MM.1S (cell line): ENCODE measurements at regions not wholly inside any gene's neighbourhood (a gene's known extent, or its start where the extent isn't known, plus 50 kb on each side); places are given as distances from the start of the nearest gene placed in this dataset.

Source experiments
- DNase-seq: peaks from one replicate; pipeline ENCODE4 v3.0.0-alpha.2; 2015
- H2AFZ ChIP-seq: fragments of 300-600 bp; sonication (generic); 2 replicates; pipeline ENCODE4 v1.6.0; 2016; ENCODE audit warnings: antibody characterized with exemption, low read length
- H3F3A ChIP-seq: fragments of 300-600 bp; sonication (generic); 2 replicates; pipeline ENCODE4 v1.6.1; 2016; ENCODE audit warnings: mild to moderate bottlenecking, antibody characterized with exemption, low read length, moderate library complexity, mixed read lengths; ENCODE audit not compliant: insufficient read depth
- H3K27ac ChIP-seq: fragments of 300-600 bp; sonication (generic); 2 replicates; pipeline ENCODE4 v1.5.1; 2016; ENCODE audit warnings: mild to moderate bottlenecking, low read length
- H3K27me3 ChIP-seq: fragments of 300-600 bp; sonication (generic); replicated peaks from 2 replicates; pipeline ENCODE4 v1.6.0; 2016; ENCODE audit warnings: low read length; ENCODE audit not compliant: insufficient read depth
- H3K36me3 ChIP-seq: fragments of 300-600 bp; sonication (generic); replicated peaks from 2 replicates; pipeline ENCODE4 v1.6.1; 2016; ENCODE audit warnings: mild to moderate bottlenecking, low read length, mixed read lengths; ENCODE audit not compliant: insufficient read depth
- H3K4me1 ChIP-seq: fragments of 300-600 bp; sonication (generic); 2 replicates; pipeline ENCODE4 v1.6.1; 2016; ENCODE audit warnings: low read length, mixed read lengths
- H3K4me2 ChIP-seq: fragments of 300-600 bp; sonication (generic); 2 replicates; pipeline ENCODE4 v1.6.0; 2016; ENCODE audit warnings: low read depth, low read length
- H3K4me3 ChIP-seq: fragments of 300-600 bp; sonication (generic); 2 replicates; pipeline ENCODE4 v1.5.1; 2016; ENCODE audit warnings: low read length, mixed read lengths
- H3K79me2 ChIP-seq: fragments of 300-600 bp; sonication (generic); 2 replicates; pipeline ENCODE4 v1.6.1; 2016; ENCODE audit warnings: mixed run types, low read length, mixed read lengths
- H3K9ac ChIP-seq: fragments of 300-600 bp; sonication (generic); 2 replicates; pipeline ENCODE4 v1.6.1; 2016; ENCODE audit warnings: low read length, mixed read lengths
- H3K9me2 ChIP-seq: fragments of 300-600 bp; sonication (generic); replicated peaks from 2 replicates; pipeline ENCODE4 v1.6.1; 2016; ENCODE audit warnings: mild to moderate bottlenecking, low read length, mixed read lengths; ENCODE audit not compliant: insufficient read depth
- H3K9me3 ChIP-seq: fragments of 300-600 bp; sonication (generic); replicated peaks from 2 replicates; pipeline ENCODE4 v1.6.1; 2016; ENCODE audit warnings: mild to moderate bottlenecking, low read length, mixed read lengths; ENCODE audit not compliant: insufficient read depth
- H4K20me1 ChIP-seq: fragments of 300-600 bp; sonication (generic); 2 replicates; pipeline ENCODE4 v1.6.1; 2016; ENCODE audit warnings: mild to moderate bottlenecking, low read length, moderate library complexity, mixed read lengths; ENCODE audit not compliant: insufficient read depth
- CTCF ChIP-seq: fragments of 300-600 bp; sonication (generic); IDR thresholded peaks from 2 replicates; pipeline ENCODE4 v1.5.1; 2016; ENCODE audit warnings: antibody characterized with exemption, low read length, mixed read lengths
- EZH2 ChIP-seq: fragments of 300-600 bp; sonication (generic); optimal IDR thresholded peaks from 2 replicates; pipeline ENCODE3; 2017; ENCODE audit warnings: low read depth, mild to moderate bottlenecking, antibody characterized with exemption, low read length, mixed read lengths
- EZH2phosphoT487 ChIP-seq: fragments of 300-600 bp; sonication (generic); IDR thresholded peaks from 2 replicates; pipeline ENCODE4 v1.6.1; 2018; ENCODE audit warnings: antibody characterized with exemption, low read length

GRCh38 chr4:22055954-22056353 lies 107.4 kb upstream of the KCNIP4 start:
- Histone ChIP-seq H3K4me2 (no peak overlapping the region), H3K9me3 (no peaks in the 10 kb centered on the region), H3K4me1 (no peaks in the 10 kb centered on the region), H3K27ac (no peak overlapping the region), H3F3A (no peaks in the 10 kb centered on the region), H3K36me3 (no peaks in the 10 kb centered on the region), H3K4me3 (no peak overlapping the region), H4K20me1 (no peaks in the 10 kb centered on the region), H3K27me3 (no peaks in the 10 kb centered on the region), H3K9me2 (no peaks in the 10 kb centered on the region), H3K9ac (no peak overlapping the region), H3K79me2 (no peaks in the 10 kb centered on the region), H2AFZ (no peak overlapping the region)
- TF ChIP-seq EZH2phosphoT487: no peak
- TF ChIP-seq EZH2: no peak
- TF ChIP-seq CTCF: no peak
- no peak for DNase-seq

DNA sequence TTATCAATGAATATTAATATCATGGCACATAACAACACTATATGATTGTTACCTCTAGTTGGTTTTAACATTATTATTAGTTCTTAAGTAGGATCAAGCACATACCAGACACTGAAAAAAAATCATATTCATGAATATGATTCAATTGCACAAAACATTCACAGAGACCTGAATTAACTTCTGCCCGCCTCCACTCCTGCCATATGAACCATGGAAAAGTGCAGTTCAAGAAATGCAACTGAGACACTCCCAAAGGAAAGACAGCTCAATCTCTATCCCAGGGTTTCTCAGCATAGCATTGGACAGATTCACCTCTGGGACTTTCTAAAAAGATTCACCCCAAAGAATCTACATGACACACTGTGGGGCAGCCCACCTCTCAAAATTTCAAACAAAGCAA lies 103.5 kb upstream of the KCNIP4 start:
- Histone ChIP-seq H3K4me3 (no peak overlapping the region), H3K4me2 (no peak overlapping the region), H3K4me1 (no peaks in the 10 kb centered on the region), H4K20me1 (no peaks in the 10 kb centered on the region), H3K36me3 (no peaks in the 10 kb centered on the region), H3K27me3 (no peaks in the 10 kb centered on the region), H3K9me3 (no peaks in the 10 kb centered on the region), H3K9ac (no peak overlapping the region), H3K79me2 (no peaks in the 10 kb centered on the region), H2AFZ (no peak overlapping the region), H3F3A (no peaks in the 10 kb centered on the region), H3K27ac (no peak overlapping the region), H3K9me2 (no peaks in the 10 kb centered on the region)
- DNase-seq: no peak
- no peak for TF ChIP-seq EZH2
- TF ChIP-seq EZH2phosphoT487: no peak

DNA sequence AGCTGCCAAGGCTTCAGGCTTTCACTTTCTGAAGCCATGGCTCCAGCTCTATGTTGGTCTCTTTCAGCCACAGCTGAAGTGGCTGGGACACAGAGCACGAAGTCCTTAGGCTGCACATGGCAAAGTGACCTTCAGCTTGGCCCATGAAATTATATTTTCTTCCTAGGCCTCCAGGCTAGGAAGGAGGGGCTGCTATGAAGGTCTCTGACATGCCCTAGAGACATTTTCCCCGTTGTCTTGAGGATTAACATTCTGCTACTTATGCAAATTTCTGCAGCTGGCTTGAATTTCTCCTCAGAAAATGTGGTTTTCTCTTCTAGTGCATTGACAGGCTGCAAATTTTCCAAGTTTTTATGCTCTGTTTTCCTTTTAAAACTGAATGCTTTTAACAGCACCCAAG lies 99.8 kb upstream of the KCNIP4 start:
- H3K9me3 ChIP-seq: no peaks in the 10 kb centered on the region
- H3K9me2 ChIP-seq: no peaks in the 10 kb centered on the region
- no peaks in the 10 kb centered on the region for H4K20me1 ChIP-seq
- no peaks in the 10 kb centered on the region for H3K4me1 ChIP-seq
- H3K79me2 ChIP-seq: no peaks in the 10 kb centered on the region
- no peaks in the 10 kb centered on the region for H3K36me3 ChIP-seq
- H3K27ac ChIP-seq: no peak overlapping the region
- H3K4me3 ChIP-seq: no peak overlapping the region
- H3K27me3 ChIP-seq: no peaks in the 10 kb centered on the region
- H3K9ac ChIP-seq: no peak overlapping the region
- no peak overlapping the region for H2AFZ ChIP-seq
- no peak for DNase-seq
- TF ChIP-seq EZH2: no peak
- no peak for TF ChIP-seq CTCF
- no peak for TF ChIP-seq EZH2phosphoT487
- H3K4me2 ChIP-seq: no peak overlapping the region
- no peaks in the 10 kb centered on the region for H3F3A ChIP-seq

DNA sequence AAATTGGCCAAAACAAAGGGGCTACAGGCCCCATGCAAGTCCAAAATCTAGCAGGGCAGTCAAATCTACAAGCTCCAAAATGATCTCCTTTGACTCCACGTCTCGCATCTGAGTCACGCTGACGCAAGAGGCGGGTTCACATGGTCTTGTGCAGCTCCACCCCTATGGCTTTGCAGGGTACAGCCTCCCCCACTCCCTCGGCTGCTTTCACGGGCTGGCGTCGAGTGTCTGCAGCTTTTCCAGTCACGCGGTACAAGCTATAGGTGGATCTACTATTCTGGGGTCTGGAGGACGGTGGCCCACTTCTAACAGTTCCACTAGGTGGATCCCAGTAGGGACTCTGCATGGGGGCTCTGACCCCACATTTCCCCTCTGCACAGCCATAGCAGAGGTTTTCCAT lies 99.2 kb upstream of the KCNIP4 start:
- Histone ChIP-seq H3K27me3 (no peaks in the 10 kb centered on the region), H3K36me3 (no peaks in the 10 kb centered on the region), H3K9ac (no peak overlapping the region), H3K4me2 (no peak overlapping the region), H3F3A (no peaks in the 10 kb centered on the region), H3K9me3 (no peaks in the 10 kb centered on the region), H3K4me1 (no peaks in the 10 kb centered on the region), H3K9me2 (no peaks in the 10 kb centered on the region), H4K20me1 (no peaks in the 10 kb centered on the region), H3K79me2 (no peaks in the 10 kb centered on the region), H3K4me3 (no peak overlapping the region), H3K27ac (no peak overlapping the region), H2AFZ (no peak overlapping the region)
- no peak for TF ChIP-seq CTCF
- TF ChIP-seq EZH2phosphoT487: no peak
- no peak for TF ChIP-seq EZH2
- no peak for DNase-seq
